GM12891 (cell line): ENCODE measurements at regions not wholly inside any gene's neighbourhood (a gene's known extent, or its start where the extent isn't known, plus 50 kb on each side); places are given as distances from the start of the nearest gene placed in this dataset.
"Not testable (repeated sequence)": the region's sequence is repeated elsewhere in the genome, so short reads cannot be mapped to it uniquely, and the experiment has no call there.

Source experiments
- DNase-seq: peaks from one replicate; pipeline ENCODE4 v3.0.0; 2011; ENCODE audit warnings: low spot score; ENCODE audit not compliant: insufficient read length
- FAIRE-seq: peaks from 2 replicates; lab custom pipeline; 2011; peaks lifted over from hg19 to GRCh38; lab: Jason Lieb, UNC
- PAX5 ChIP-seq: IDR thresholded peaks from 2 replicates; pipeline ENCODE4 v1.6.1; 2011; ENCODE audit warnings: low read length, moderate library complexity, mild to moderate bottlenecking; ENCODE audit not compliant: insufficient read depth, severe bottlenecking
- POLR2A ChIP-seq: IDR thresholded peaks from 2 replicates; pipeline ENCODE4 v1.6.1; 2011; ENCODE audit warnings: low read depth, low read length, control low read depth
- POLR2AphosphoS5 ChIP-seq: IDR thresholded peaks from 2 replicates; pipeline ENCODE4 v1.6.1; 2011; ENCODE audit warnings: low read depth, low read length, control low read depth
- POU2F2 ChIP-seq: IDR thresholded peaks from 2 replicates; pipeline ENCODE4 v1.6.1; 2011; ENCODE audit warnings: low read depth, mild to moderate bottlenecking, control low read depth, low read length, moderate library complexity
- SPI1 ChIP-seq: IDR thresholded peaks from 2 replicates; pipeline ENCODE4 v1.6.1; 2011; ENCODE audit warnings: low read depth, low read length, control low read depth
- TAF1 ChIP-seq: IDR thresholded peaks from 2 replicates; pipeline ENCODE4 v1.6.1; 2011; ENCODE audit warnings: low read depth, low read length, control low read depth

DNA sequence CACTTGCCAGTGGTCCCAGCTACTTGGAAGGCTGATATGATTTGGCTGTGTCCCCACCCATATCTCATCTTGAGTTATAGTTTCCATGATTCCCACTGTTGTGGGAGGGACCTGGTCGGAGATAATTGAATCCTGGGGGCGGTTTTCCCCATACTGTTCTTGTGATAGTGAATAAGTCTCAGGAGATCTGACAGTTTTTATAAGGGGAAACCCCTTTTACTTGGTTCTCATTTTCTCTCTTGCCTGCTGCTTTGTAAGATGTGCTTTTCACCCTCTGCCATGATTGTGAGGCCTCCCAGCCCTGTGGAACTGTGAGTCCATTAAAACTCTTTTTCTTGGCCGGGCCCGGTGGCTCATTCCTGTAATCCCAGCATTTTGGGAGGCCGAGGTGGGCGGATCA lies 265.4 kb upstream of the SPOPL start:
- TF ChIP-seq POU2F2 (no peak), TAF1 (no peak), SPI1 (no peak), POLR2AphosphoS5 (no peak), PAX5 (no peak), POLR2A (no peak)
- FAIRE-seq (no peak), DNase-seq (no peak)

DNA sequence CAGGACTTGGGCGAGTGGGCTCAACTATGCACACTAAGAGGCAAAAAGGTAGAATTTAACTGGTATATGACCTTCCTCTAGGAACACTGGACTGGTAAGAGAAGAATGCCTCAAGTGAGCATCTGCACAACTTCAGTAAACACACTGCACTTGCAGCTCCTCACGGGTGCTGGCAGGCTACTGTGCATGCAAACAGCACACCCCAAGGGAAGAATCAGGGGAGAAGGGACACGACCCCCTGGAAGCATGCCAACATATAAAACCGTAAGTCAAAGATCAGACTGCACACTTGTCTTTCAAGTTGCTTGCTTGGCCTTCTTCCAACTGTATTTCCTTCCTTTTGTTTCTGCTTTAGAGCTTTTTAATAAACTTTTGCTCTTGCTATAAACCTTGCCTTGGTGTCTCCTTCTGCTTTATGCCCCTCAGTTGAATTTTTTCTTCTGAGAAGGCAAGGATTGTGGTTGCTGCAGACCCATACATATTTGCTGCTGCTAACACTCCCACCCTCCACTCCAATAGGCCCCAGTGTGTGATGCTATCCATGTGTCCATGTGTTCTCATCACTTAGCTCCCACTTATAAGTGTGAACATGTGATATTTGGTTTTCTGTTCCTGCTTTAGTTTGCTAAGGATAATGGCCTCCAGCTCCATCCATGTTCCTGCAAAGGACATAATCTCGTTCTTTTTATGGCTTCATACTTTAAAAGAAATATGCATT lies 263.7 kb upstream of the SPOPL start:
- FAIRE-seq (no peak), DNase-seq (no peak)
- no peak for TF ChIP-seq POU2F2
- TF ChIP-seq PAX5 = no peak
- TF ChIP-seq TAF1 = no peak

GRCh38 chr2:138238908-138239307 lies 262.7 kb upstream of the SPOPL start:
- DNase-seq (no peak), FAIRE-seq (no peak)
- TF ChIP-seq POU2F2 = no peak
- no peak for TF ChIP-seq TAF1
- no peak for TF ChIP-seq POLR2AphosphoS5
- TF ChIP-seq SPI1 = no peak
- no peak for TF ChIP-seq POLR2A
- no peak for TF ChIP-seq PAX5

- FAIRE-seq = no peak
- TF ChIP-seq PAX5 (no peak), SPI1 (no peak), POU2F2 (no peak), TAF1 (no peak), POLR2AphosphoS5 (no peak), POLR2A (no peak)
- DNase-seq = no peak
Observed at GRCh38 chr2:138239902-138240491, 261.6 kb upstream of the SPOPL start.

- FAIRE-seq = no peak
- no peak for DNase-seq
- TF ChIP-seq TAF1 (no peak), POU2F2 (no peak), PAX5 (no peak), POLR2A (no peak), POLR2AphosphoS5 (no peak), SPI1 (no peak)
Observed at GRCh38 chr2:138243372-138243771, 258.2 kb upstream of the SPOPL start.

GRCh38 chr2:138244501-138244925 lies 257.1 kb upstream of the SPOPL start:
- FAIRE-seq (no peak), DNase-seq (no peak)
- no peak for TF ChIP-seq POLR2AphosphoS5
- TF ChIP-seq TAF1 = no peak
- TF ChIP-seq SPI1 = no peak
- no peak for TF ChIP-seq PAX5
- no peak for TF ChIP-seq POLR2A
- TF ChIP-seq POU2F2 = no peak

GRCh38 chr2:138245310-138245709 lies 256.3 kb upstream of the SPOPL start:
- DNase-seq (no peak), FAIRE-seq (no peak)
- no peak for TF ChIP-seq POLR2AphosphoS5
- TF ChIP-seq TAF1 = no peak
- no peak for TF ChIP-seq SPI1
- no peak for TF ChIP-seq POU2F2
- TF ChIP-seq PAX5 = no peak
- no peak for TF ChIP-seq POLR2A

- no peak for DNase-seq
- peak; percentile 26 for FAIRE-seq
- TF ChIP-seq POLR2A (no peak), POLR2AphosphoS5 (no peak), PAX5 (no peak), SPI1 (no peak), TAF1 (no peak), POU2F2 (no peak)
Observed at GRCh38 chr2:138247302-138247701, 254.3 kb upstream of the SPOPL start.

DNA sequence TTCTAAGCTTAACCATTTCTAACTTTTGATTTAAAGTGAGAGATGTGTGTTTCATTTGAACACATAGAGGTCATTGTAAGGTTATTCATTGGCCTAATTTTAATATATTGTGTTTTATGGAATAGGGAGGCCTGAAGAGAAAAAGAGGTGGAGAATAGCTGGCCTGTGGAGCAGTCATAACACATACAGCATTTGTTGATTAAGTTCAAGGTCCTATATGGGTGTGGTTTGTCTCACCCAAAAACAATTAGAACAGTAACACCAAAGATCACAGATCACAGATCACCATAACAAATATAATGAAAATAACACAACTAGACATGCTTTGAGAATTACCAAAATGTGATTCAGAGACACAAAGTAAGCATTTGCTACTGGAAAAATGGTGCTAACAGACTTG lies 252.4 kb upstream of the SPOPL start:
- no peak for FAIRE-seq
- TF ChIP-seq POLR2A = no peak
- no peak for TF ChIP-seq POU2F2
- TF ChIP-seq SPI1 = no peak
- TF ChIP-seq TAF1 = no peak
- TF ChIP-seq PAX5 = no peak
- no peak for TF ChIP-seq POLR2AphosphoS5
- no peak for DNase-seq

GRCh38 chr2:138250843-138251320 lies 250.7 kb upstream of the SPOPL start:
- not testable (repeated sequence) for DNase-seq, FAIRE-seq
